ENCODE measurements at regions not wholly inside any gene's neighbourhood (a gene's known extent, or its start where the extent isn't known, plus 50 kb on each side); places are given as distances from the start of the nearest gene placed in this dataset.
"Not testable (repeated sequence)": the region's sequence is repeated elsewhere in the genome, so short reads cannot be mapped to it uniquely, and the experiment has no call there.

DNA sequence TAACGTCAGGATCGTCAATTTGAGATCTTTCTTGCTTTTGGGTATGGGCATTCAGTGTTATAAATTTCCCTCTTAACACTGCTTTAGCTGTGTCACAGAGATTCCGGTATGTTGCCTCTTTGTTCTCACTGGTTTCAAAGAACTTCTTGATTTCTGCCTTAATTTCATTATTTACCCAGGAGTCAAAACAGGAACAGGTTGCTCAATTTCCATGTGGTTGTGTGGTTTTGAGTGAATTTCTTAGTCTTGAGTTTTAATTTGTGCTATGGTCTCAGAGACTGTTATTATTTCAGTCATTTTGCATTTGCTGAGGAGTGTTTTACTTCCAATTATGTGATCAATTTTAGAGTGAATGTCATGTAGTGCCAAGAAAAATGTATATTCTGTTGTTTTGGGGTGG lies 153.1 kb downstream of the PCDH17 start:
- no peak for DNase-seq

GRCh38 chr13:57787058-57787791 lies 155.7 kb downstream of the PCDH17 start:
- no peak for DNase-seq

DNA sequence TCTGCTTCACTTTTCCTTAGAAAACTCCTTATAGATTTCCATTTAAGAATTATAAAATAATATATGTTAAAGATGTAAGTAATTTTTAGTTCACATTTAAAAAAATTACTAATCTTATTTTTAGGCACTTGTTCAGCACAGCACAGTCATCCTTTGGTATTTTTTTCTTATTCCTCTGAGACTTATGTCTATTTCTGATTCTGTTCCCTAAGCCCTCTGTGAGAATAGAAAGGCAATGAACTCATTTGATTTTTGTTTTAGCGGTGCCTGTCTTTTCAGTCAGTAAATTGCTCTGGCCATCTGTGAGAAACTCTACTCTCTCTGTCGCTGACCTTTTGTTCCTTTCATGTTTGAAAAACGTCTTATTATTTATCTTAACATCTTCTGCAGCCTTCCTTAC lies 168.1 kb downstream of the PCDH17 start:
- no peak for DNase-seq

- no peak for DNase-seq
These were observed 182.1 kb downstream of the PCDH17 start for GRCh38 chr13:57813651-57814050.

DNA sequence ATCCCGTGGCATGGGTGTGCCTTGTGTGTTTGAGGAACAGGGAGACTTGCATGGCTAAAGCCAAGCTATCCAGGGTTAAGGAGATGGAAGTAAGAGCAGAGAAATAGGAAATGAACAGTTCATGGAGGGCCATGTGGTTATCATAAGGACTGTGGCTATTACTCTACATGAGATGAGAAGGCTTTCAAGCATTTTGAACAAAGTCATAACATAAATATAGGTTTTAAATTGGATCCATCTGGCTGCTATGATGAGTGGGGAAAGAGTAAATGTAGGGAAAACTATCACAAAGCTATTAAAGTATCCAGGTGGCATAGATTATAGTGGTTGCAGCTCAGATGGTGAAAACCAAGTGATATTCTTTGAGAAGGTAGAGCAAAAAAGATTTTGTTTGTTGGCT lies 184.1 kb downstream of the PCDH17 start:
- DNase-seq, result no peak

- DNase-seq, result no peak
These were observed 189.4 kb downstream of the PCDH17 start for GRCh38 chr13:57820924-57821323.

DNA sequence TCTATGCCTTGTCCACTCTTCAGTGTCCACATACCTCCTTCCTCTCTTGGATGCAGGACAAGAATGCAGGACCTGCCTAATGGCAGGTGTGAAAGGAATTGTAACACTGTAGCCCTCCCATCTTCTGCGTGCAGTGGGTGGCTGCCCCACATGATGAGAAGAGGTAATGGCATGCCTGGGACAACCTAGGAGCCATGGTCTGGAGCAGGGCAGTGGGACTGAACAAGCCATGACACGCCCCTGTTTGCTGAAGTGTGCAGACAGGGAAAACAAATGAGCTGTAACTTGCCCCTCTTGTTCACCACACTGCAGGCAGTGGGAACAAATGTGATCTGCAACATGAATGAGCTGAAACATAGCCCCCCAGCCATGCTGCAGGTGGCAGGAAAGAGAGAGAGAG lies 192.2 kb downstream of the PCDH17 start:
- no peak for DNase-seq

- DNase-seq, result no peak
These were observed 192.6 kb downstream of the PCDH17 start for GRCh38 chr13:57824121-57824520.

GRCh38 chr13:57825066-57825465 lies 193.5 kb downstream of the PCDH17 start:
- no peak for DNase-seq

DNA sequence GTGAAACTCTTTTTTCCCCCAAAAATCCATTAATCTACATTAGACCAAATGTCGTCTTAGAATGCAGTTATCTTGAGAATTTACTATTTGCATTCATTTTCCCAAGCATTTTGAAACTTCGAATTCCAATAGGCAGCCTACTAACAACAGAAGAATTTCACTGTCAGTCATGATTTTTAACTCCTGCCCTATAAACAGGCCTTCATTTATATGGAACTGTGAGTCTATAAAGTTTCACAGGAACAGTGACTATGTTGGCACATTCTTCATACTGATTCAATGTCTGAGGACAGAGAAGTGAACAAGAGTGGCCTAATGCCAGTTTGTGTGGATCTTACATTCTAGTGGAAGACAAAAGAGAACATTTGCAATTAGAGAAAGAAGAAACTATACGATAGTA lies 198.0 kb downstream of the PCDH17 start:
- DNase-seq, result no peak

GRCh38 chr13:57832187-57832586 lies 200.6 kb downstream of the PCDH17 start:
- no peak for DNase-seq

GRCh38 chr13:57837801-57838200 lies 206.3 kb downstream of the PCDH17 start:
- no peak for DNase-seq

- DNase-seq, result no peak
These were observed 212.0 kb downstream of the PCDH17 start for GRCh38 chr13:57843521-57843920.

DNA sequence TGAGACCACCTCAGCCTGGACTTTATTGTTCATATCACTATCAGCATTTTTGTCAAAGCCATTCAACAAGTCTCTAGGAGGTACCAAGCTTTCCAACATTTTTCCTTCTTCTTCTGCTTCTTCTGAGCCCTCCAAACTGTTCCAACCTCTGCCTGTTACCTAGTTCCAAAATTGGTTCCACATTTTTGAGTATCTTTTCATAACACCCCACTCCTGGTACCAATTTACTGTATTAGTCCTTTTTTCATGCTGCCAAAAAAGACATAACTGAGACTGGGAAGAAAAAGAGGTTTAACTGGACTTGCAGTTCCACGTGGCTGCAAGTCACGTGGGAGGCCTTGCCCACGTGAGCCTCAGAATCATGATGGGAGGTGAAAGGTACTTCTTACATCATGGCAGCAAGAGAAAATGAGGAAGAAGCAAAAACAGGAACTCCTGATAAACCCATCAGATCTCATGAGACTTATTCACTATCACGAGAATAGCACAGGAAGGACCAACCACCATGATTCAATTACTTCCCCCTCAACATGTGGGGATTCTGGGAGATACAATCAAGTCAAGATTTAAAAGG lies 215.1 kb downstream of the PCDH17 start:
- no peak for DNase-seq

DNA sequence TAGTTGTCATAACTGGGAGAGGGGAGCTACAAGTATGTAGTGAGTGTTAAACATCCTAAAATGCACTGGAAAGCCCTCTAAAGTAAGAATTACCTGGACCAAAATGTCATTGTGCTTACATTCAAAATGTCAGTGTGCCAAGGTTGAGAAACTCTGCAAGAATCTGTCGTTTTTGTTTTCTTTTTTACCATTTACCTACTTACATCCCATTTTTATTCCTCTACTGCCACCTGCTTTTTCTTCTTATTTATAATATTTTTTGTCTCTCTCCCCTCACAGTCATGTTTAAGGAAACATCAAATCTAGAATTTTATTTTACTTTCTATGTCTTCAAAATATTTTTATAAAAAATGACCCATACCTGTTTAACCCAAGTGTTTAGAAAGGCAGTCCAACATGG lies 226.4 kb downstream of the PCDH17 start:
- DNase-seq, result no peak

DNA sequence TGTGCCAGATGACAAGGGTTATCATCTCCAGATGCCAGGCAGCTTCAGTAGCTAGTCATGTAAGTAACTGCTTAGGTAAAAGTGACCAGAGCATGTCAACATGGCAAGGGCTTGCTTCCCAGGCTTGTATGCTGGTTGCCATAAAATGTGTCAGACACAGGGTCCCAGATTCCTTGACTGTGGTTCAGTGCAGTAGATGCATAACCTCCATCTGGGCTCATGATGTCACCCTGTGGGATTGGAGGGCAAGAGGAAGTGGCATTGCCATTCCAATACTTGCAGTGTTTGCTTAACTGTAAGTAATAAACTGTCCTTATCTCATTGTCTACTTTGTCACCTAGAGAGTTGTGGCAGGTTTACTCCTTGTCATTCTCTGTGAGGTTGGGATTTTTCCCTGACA lies 226.8 kb downstream of the PCDH17 start:
- no peak for DNase-seq

DNA sequence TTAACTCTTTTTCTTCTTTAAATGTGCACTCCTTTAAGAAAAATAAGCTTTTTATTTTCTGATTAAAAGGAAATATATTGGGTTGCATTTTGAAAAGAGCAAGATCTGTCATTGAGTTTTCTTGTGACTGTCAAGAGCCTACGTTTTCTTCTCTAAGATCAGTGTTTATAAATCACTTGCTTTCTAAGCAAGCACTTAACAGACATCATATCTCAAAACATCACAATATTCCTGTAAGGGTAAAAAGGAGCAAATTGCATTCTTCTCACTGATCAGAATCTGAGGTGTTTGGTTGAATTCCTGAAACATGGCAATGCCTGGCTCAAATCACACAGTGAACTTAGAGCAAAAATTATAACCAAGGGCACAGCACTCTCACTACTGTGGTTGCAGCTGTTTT lies 231.3 kb downstream of the PCDH17 start:
- DNase-seq, result no peak

DNA sequence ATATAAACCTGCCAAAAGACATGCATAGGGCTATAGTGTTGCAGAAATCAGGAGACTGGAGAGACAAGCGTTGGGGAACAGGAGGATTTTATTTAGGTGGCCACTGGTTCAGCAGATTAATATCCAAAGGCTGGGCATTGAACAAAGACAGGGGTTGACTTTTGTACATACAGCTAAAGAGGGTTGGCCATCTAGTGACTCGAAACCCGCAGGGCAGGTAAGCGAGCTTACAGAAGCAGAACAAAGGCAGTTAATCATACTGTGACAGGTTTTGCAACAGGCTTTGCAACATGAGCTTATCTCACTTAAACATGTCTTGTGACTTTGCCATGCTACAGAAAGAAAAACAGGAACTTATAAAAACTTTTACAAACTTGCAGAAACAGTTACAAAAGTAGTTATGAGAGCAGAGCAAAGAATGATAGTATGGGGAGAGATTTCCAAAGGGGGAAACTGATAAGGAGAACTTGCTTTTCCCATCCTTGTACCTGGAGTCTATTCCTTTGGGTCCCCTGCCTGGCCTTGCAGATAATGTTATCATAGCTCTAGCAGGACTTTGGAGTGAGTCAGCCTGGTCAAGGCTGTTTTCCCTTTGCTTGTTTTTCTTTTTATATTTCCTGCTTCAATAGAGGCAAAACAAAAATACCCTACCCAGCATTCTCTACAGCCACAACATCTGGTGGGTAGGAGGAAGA lies 234.2 kb downstream of the PCDH17 start:
- DNase-seq, result no peak

DNA sequence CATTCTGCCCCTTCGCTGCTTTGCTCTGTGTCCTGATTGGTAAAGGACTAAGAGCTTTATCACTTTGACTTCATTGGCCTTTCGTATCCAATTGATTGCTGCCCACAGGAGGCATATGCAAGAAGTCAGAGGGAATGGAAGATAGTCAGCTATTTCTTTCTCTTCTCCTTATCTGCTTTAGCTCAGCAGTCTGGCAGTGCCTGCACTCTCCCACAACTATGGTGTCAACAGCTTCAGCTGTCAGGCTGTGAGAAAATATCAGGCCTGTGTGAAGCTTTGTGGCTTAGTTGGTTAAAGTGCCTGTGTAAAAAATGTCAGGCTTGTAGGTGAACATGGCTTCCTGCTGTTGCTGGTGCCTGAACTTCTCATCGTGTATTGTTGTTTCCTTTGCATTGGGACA lies 243.0 kb downstream of the PCDH17 start:
- no peak for DNase-seq

DNA sequence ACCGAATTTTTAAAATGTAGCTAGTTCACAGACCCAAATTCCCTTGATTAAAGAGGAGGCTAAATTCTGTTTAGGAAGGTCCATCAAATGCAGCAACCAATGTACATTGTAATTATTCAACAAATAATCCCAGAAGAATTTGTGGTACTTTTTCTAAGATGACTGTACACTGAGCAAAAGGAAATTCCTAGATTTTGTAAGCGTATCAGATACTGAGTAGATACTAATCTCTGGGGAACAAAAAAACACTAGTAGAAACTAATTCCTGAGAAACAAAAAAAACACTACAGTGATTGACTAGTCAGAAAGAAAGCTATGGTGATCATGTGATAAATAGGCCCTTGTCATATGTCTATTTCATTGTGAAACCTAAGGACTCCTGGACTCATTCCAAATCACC lies 246.1 kb downstream of the PCDH17 start:
- no peak for DNase-seq

- no peak for DNase-seq
These were observed 246.7 kb downstream of the PCDH17 start for GRCh38 chr13:57878291-57878690.

GRCh38 chr13:57897225-57897624 lies 265.7 kb downstream of the PCDH17 start:
- no peak for DNase-seq

- no peak for DNase-seq
These were observed 267.6 kb downstream of the PCDH17 start for GRCh38 chr13:57899096-57899495.

DNA sequence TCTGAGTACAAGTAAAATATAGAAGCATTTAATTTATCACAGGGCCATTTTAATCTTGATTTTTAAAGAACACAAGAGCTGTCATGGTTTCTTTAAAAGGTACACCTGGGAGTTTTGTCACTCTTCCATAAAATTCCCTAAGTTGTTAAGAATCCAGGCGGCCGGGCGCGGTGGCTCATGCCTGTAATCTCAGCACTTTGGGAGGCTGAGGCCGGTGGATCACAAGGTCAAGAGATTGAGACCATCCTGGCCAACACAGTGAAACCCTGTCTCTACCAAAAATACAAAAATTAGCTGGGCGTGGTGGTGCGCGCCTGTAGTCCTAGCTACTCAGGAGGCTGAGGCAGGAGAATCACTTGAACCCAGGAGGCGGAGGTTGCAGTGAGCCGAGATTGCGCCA lies 278.3 kb downstream of the PCDH17 start:
- DNase-seq, result not testable (repeated sequence)
